Esophagus muscularis mucosa (tissue), 4 donors: ENCODE measurements at regions not wholly inside any gene's neighbourhood (a gene's known extent, or its start where the extent isn't known, plus 50 kb on each side); places are given as distances from the start of the nearest gene placed in this dataset.

ENCODE experiments used
- CTCF ChIP-seq, 3 experiments: fragments of 200-600 bp in 2 of 3; fragments of 450-650 bp in 1 of 3; sonication (generic) in 2 of 3; IDR thresholded peaks; one replicate each; pipeline ENCODE4 v1.5.1; 2017 to 2019; ENCODE audit warnings: antibody characterized with exemption in 3 of 3, mild to moderate bottlenecking in 2 of 3, moderate library complexity in 1 of 3
- EP300 ChIP-seq: sonication (generic); formaldehyde crosslinking; IDR thresholded peaks from one replicate; pipeline ENCODE4 v1.6.1; 2017; ENCODE audit warnings: antibody characterized with exemption
- POLR2A ChIP-seq: fragments of 450-650 bp; IDR thresholded peaks from one replicate; pipeline ENCODE4 v1.6.1; 2017; ENCODE audit warnings: antibody characterized with exemption, moderate library complexity, mild to moderate bottlenecking, low read depth
- POLR2AphosphoS5 ChIP-seq, 2 donors: sonication (generic); formaldehyde crosslinking; IDR thresholded peaks; one replicate each; pipeline ENCODE4 v1.6.1; 2017; ENCODE audit warnings: antibody characterized with exemption in 2 of 2

- no peak for TF ChIP-seq POLR2AphosphoS5 (IDR thresholded peaks at IDR 0.05)
- no peak for TF ChIP-seq CTCF (IDR thresholded peaks at IDR 0.05)
- TF ChIP-seq EP300 = no peak
- no peak for TF ChIP-seq POLR2A
Measured at GRCh38 chr6:143600821-143601220, 76.9 kb upstream of the PHACTR2 start.
